DOHH2 (cell line): ENCODE measurements at regions not wholly inside any gene's neighbourhood (a gene's known extent, or its start where the extent isn't known, plus 50 kb on each side); places are given as distances from the start of the nearest gene placed in this dataset.

ENCODE experiments used
- H3F3A ChIP-seq: fragments of 200-600 bp; sonication (generic), shearing (Covaris generic); 2 replicates; pipeline ENCODE4 v1.6.0; 2016; ENCODE audit warnings: antibody characterized with exemption, mild to moderate bottlenecking; ENCODE audit not compliant: control insufficient read depth, insufficient read depth
- H3K27ac ChIP-seq: fragments of 200-600 bp; sonication (generic); 2 replicates; pipeline ENCODE4 v1.5.1; 2014; ENCODE audit warnings: low read depth, mild to moderate bottlenecking, low read length, moderate library complexity
- H3K27me3 ChIP-seq: fragments of 200-600 bp; sonication (generic); 2 replicates; pipeline ENCODE4 v1.6.1; 2014; ENCODE audit warnings: mild to moderate bottlenecking, low read length, mixed read lengths; ENCODE audit not compliant: control insufficient read depth
- H3K36me3 ChIP-seq: fragments of 200-600 bp; sonication (generic); 2 replicates; pipeline ENCODE4 v1.6.1; 2014; ENCODE audit warnings: mild to moderate bottlenecking, low read length, moderate library complexity, mixed read lengths; ENCODE audit not compliant: control insufficient read depth
- H3K4me1 ChIP-seq: fragments of 200-600 bp; sonication (generic); 2 replicates; pipeline ENCODE4 v1.6.1; 2014; ENCODE audit warnings: mild to moderate bottlenecking, low read length, mixed read lengths; ENCODE audit not compliant: control insufficient read depth
- H3K4me2 ChIP-seq: fragments of 200-600 bp; sonication (generic); 2 replicates; pipeline ENCODE4 v1.6.0; 2014; ENCODE audit warnings: mild to moderate bottlenecking, low read length, moderate library complexity
- H3K4me3 ChIP-seq: fragments of 200-600 bp; sonication (generic); 2 replicates; pipeline ENCODE4 v1.5.1; 2014; ENCODE audit warnings: mild to moderate bottlenecking, low read length, mixed read lengths
- H3K79me2 ChIP-seq: fragments of 200-600 bp; sonication (generic); 2 replicates; pipeline ENCODE4 v1.6.1; 2014; ENCODE audit warnings: mild to moderate bottlenecking, low read length, mixed read lengths; ENCODE audit not compliant: control insufficient read depth
- H3K9me2 ChIP-seq: fragments of 200-600 bp; sonication (generic); replicated peaks from 2 replicates; pipeline ENCODE4 v1.6.1; 2014; ENCODE audit warnings: mild to moderate bottlenecking, low read length, mixed read lengths; ENCODE audit not compliant: control insufficient read depth
- H3K9me3 ChIP-seq: fragments of 200-600 bp; sonication (generic); 2 replicates; pipeline ENCODE4 v1.6.1; 2014; ENCODE audit warnings: antibody characterized with exemption, low read length, mixed read lengths; ENCODE audit not compliant: control insufficient read depth, insufficient read depth
- H4K20me1 ChIP-seq: fragments of 200-600 bp; sonication (generic); 2 replicates; pipeline ENCODE4 v1.6.0; 2014; ENCODE audit warnings: low read depth, mild to moderate bottlenecking, antibody characterized with exemption, low read length, moderate library complexity; ENCODE audit not compliant: control insufficient read depth, insufficient read depth
- EZH2phosphoT487 ChIP-seq: fragments of 200-600 bp; sonication (generic); IDR thresholded peaks from 2 replicates; pipeline ENCODE4 v1.6.1; 2017; ENCODE audit warnings: borderline replicate concordance, mild to moderate bottlenecking, antibody characterized with exemption, low read length, moderate library complexity, mixed read lengths
- TF ChIP-seq, protein P1 (sequence below): fragments of 200-600 bp; sonication (generic); IDR thresholded peaks from one replicate; pipeline ENCODE4 v1.5.1; 2014; ENCODE audit warnings: antibody characterized with exemption, mild to moderate bottlenecking, low read depth, low read length; ENCODE audit not compliant: poor library complexity, severe bottlenecking

DNA sequence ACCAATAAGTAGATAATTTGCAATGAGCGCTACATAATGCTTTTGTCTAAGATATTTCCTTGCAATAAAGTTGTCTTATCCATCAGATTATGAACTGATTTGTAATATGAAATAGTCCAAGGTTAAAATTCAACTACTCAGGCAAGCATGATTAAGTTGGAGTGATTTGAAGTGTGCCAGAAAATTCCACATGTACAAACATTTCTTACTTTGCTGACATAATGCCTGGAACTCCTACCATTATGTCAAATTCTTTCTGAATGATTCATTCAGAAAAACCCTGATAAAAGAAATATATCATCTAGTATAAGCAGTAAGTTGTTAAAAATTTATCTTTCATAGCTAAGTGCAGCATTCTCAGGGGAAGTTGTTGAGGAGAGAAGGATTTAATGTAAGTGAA, 87.3 kb downstream of the CBLN2 start:
- Histone ChIP-seq H3K4me2 (no peak overlapping the region), H3K36me3 (no peaks in the 10 kb centered on the region), H3K79me2 (no peaks in the 10 kb centered on the region), H3K9me2 (no peaks in the 10 kb centered on the region), H3K4me1 (no peaks in the 10 kb centered on the region), H3F3A (no peaks in the 10 kb centered on the region), H3K4me3 (no peak overlapping the region), H3K27me3 (no peaks in the 10 kb centered on the region), H4K20me1 (no peaks in the 10 kb centered on the region), H3K27ac (no peak overlapping the region), H3K9me3 (no peaks in the 10 kb centered on the region)
- TF ChIP-seq, protein P1, sequence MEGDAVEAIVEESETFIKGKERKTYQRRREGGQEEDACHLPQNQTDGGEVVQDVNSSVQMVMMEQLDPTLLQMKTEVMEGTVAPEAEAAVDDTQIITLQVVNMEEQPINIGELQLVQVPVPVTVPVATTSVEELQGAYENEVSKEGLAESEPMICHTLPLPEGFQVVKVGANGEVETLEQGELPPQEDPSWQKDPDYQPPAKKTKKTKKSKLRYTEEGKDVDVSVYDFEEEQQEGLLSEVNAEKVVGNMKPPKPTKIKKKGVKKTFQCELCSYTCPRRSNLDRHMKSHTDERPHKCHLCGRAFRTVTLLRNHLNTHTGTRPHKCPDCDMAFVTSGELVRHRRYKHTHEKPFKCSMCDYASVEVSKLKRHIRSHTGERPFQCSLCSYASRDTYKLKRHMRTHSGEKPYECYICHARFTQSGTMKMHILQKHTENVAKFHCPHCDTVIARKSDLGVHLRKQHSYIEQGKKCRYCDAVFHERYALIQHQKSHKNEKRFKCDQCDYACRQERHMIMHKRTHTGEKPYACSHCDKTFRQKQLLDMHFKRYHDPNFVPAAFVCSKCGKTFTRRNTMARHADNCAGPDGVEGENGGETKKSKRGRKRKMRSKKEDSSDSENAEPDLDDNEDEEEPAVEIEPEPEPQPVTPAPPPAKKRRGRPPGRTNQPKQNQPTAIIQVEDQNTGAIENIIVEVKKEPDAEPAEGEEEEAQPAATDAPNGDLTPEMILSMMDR, result no peak
- TF ChIP-seq EZH2phosphoT487, result no peak

DNA sequence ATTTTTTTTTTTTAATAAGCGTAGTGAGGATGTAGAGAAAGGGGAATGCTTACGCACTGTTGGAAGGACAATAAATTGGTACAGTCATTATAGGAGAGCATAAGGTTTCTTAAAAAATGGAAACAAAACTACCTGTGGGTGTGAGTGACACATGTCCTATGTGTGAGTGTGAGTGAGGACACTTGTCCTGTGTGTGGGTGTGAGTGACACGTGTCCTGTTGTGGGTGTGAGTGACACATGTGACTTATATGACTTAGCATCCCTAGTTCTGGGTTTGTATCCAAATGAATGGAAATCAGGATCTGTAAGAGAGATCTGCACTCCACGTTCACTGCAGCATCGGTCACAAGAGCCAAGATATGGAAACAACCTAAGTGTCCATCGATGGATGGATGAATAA, 91.8 kb downstream of the CBLN2 start:
- Histone ChIP-seq H3K4me3 (no peak overlapping the region), H3K79me2 (no peaks in the 10 kb centered on the region), H3K4me1 (no peaks in the 10 kb centered on the region), H4K20me1 (no peaks in the 10 kb centered on the region), H3K9me3 (no peaks in the 10 kb centered on the region), H3K36me3 (no peaks in the 10 kb centered on the region), H3K27ac (no peak overlapping the region), H3K4me2 (no peak overlapping the region), H3K27me3 (no peaks in the 10 kb centered on the region), H3K9me2 (no peaks in the 10 kb centered on the region), H3F3A (no peaks in the 10 kb centered on the region)
- TF ChIP-seq, protein P1, result no peak
- TF ChIP-seq EZH2phosphoT487, result no peak

DNA sequence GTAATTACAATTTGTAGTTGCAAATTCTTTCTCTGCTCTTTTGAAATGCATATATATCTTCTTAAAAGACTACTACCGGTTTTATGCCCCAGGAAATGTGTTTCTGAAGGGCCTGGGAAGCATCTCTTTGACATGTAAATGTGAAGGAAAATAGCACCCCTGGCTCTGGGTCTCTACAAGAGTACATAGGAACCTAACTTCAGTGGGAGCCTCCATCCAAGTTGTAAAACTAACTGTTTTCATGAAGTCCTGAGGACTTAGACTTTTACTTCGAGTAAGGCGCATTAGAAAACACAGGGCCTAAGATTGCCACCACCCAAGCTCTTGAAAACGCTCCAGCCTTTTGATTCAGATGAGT, 99.4 kb downstream of the CBLN2 start:
- Histone ChIP-seq H3K27me3 (no peaks in the 10 kb centered on the region), H3K4me3 (no peak overlapping the region), H3K9me3 (no peaks in the 10 kb centered on the region), H3K4me2 (no peak overlapping the region), H3K36me3 (no peaks in the 10 kb centered on the region), H3K4me1 (no peaks in the 10 kb centered on the region), H3K79me2 (no peaks in the 10 kb centered on the region), H4K20me1 (no peaks in the 10 kb centered on the region), H3K27ac (no peak overlapping the region), H3F3A (no peaks in the 10 kb centered on the region), H3K9me2 (no peaks in the 10 kb centered on the region)
- TF ChIP-seq, protein P1, result no peak
- no peak for TF ChIP-seq EZH2phosphoT487

DNA sequence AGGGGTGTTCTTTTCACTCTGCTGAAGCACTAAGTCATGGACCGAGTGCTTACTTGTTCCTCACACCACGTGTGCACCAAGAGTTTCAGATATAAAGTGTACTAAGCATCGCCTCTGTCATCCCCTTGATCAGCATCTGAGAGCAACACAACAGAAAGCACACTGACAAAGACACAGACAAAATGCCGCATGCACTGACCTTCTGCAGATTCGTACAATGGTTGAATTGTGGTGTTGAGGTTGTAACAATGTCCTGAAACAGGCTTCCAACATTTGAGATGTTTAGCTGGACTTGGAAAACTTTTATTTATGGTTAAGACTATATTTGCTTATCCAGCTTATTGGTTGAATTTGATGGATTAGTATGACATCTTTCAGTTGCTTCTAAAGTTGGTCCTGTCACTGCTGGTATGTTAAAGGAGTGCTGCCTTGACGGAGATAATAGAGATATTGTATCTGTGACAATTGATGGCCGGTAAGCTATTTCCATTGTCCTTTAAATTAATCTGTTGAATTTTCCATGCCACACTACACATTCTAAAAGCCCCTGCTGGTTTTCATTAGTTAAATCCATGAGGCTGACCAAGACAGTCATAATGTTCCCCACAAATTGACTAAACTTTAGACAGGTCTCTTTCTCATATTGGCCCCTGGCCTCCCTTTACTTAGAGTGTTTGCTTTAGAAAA, 99.9 kb downstream of the CBLN2 start:
- no peak overlapping the region for H3K4me2 ChIP-seq
- H3K27ac ChIP-seq, result no peak overlapping the region
- H4K20me1 ChIP-seq, result no peaks in the 10 kb centered on the region
- no peaks in the 10 kb centered on the region for H3K9me3 ChIP-seq
- no peaks in the 10 kb centered on the region for H3K36me3 ChIP-seq
- no peak overlapping the region for H3K4me3 ChIP-seq
- no peaks in the 10 kb centered on the region for H3K79me2 ChIP-seq
- no peaks in the 10 kb centered on the region for H3K27me3 ChIP-seq
- no peaks in the 10 kb centered on the region for H3K4me1 ChIP-seq
- TF ChIP-seq, protein P1, result no peak
- no peak for TF ChIP-seq EZH2phosphoT487
- no peaks in the 10 kb centered on the region for H3F3A ChIP-seq
- no peaks in the 10 kb centered on the region for H3K9me2 ChIP-seq
